Kidney tubule cell (primary cell): ENCODE measurements at regions not wholly inside any gene's neighbourhood (a gene's known extent, or its start where the extent isn't known, plus 50 kb on each side); places are given as distances from the start of the nearest gene placed in this dataset.
A peak's percentile ranks its signal among the peaks of the same experiment; 100 is the strongest.

Experiments
- DNase-seq: peaks from one replicate; pipeline ENCODE4 v3.0.0-alpha.2; 2018; ENCODE audit warnings: low spot score

DNA sequence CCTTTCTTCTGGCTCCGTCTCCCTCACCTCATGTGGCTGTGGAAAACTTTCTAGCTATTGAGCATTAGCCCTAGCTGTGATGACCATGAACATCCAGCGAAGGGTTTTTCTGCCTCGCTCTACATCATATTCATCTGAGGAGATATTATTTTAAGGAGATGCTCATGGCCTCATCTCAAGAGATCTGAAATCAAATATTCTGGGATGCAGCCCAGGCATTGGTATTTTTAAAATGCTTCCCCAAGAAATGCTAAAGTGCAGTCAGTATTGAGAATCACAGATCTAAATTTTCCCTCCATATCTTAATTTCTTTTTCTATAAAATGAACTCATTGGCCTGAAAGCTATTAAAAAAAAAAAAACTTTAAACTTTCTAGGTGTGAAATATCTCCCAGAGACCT is 238.2 kb upstream of the CELF2 start:
- no peak for DNase-seq

DNA sequence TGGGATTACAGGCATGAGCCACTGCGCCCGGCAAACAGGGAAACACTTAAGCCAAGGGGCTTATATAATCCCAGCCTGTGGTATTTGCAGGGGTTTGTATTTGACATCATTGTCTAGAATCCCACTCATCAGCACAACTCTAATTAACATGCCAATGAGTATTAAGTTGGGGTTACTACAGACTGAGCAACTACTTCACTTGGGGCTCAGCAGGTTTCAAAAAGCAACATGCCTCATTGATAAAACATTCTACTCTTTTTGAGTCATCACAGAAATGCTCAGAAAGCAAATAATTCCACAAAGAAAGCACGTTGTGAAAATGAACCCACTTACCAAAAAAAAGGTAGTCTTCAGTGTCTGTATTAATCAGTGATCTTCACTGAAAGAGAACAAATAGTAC is 236.9 kb upstream of the CELF2 start:
- peak; percentile 16 for DNase-seq

DNA sequence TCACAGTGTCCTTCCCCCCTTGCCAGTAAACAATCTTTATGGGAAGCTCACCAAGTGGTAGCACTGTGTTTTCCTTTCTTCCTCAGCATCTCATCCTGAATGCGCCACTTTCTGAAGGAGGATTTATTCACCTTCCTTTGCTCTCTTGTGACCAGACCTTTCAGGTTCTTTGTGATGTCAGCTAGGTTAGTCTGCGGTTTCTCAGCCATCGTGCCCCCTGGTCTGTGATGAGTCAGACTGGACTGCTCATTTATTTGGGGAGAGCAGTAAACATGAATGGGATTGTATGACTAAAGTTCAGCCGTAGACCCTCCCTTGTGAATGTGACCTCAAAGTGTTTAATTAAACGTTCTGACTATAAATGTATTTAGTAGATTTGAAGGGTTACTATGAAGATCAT is 235.1 kb upstream of the CELF2 start:
- DNase-seq: peak; percentile 60

DNA sequence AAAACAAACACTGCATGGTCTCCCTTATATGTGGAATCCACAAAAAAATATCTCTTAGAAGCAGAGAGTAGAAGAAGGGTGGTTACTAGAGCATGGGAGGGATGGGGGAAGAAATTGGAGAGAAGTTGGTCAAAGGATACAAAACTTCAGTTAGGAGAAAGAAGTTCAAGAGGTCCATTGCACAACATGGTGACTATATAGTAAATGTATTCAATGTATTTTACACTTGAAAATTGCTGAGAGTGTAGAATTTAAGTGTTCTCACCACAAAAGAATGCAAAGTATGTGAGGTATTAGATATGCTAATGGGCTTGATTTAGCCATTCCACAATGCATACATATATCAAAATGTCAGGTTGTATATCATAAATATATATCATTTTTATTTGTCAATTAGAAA is 232.0 kb upstream of the CELF2 start:
- peak; percentile 68 for DNase-seq

DNA sequence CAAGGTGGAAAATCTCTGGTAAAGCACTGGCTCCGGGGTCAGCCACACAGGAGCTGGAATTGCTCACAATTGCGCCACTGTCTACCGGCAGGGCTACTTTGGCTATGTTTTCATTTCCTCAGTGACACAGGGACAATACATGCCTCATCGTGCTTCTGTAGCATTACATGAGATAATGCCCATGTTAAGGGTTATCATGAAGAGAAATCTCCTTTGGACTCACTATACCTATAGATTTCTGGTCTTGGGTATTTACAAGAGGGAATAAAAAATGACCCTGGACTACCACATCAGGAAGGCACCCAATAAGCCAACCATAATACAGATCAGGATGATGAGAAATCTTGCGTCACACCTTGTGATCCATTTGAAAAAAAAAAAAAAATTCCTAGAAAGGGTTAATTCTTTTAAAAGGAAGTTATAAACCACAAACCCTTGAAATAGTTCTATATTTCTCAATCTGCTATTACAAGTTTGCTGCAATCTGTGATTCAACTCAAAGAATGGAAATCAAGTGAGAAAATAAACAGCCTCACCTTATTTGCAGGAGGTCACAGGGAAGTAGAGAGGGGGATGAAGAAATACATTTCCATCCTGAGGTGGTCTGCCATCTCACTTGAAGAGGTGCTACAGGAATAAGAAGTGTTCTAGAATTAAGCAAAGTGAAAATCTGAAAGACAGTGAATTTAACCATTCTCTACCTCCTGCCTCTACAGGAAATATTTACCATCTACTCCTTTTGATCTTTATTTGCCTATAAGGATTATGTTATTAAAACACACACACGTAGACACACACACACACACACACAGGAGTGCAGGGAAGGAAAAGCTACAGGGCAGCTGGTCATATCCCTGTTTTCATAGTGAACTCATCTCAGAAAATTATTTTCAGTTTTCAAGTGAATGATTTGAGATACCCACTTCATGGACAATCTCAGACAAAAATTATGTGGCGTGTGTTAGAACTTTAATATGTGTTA is 231.3 kb upstream of the CELF2 start:
- peak; percentile 43 for DNase-seq

DNA sequence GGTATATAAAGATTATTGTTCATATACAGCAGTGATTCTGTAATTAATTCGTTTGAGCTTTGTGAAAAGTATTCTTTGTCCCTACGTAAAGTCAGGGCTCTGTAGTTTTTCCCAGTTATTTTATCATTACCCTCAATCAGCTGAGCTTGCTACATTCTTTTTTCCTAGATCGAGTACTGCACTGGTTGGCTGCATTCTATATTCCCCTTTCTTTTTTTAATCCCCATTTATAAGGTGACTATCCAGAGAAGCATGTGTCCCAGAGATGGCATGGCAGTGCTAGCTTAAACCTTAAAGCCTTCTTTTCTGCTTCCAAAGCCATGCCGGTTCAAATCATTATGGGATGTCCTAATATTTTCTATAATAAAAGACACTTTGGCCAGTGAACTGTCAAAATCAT is 230.1 kb upstream of the CELF2 start:
- no peak for DNase-seq

DNA sequence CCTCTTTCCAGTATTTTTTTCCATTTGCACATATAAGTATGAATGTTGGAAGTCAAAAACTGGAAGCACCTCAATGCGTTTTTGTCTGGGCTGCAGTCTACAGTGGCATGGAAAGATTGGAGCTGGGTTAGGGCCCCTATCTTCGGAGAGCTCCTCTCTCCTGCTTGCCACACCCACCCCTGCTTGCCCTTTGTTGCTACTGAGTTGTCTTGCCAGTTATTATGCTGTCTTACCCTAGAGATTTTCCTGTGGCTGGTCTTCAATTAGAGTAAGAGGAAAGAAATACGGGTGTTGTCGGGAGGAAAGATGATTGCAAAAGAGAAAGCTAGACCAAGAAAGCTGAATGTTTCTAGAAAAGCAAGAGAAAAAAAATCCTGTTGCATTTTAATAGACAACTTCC is 228.9 kb upstream of the CELF2 start:
- no peak for DNase-seq

DNA sequence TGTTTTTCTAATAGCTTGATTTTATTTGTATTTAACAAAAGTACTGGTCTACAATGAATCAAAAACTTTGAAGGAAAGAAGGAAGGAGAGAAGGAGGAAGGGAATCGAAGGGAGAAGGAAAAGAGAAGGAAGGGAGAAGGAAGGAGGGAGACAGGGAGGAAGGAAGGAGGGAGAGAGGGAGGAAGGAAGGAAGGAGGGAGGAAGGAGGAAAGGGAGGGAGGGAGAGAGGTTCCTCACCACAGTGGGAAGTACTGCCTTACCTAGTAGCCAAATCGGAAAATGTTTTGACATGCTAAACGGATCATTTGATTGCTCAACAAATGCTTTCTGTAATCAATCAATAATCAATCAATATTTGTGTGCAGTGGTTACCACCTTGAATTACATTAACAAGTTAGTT is 225.8 kb upstream of the CELF2 start:
- DNase-seq: no peak

DNA sequence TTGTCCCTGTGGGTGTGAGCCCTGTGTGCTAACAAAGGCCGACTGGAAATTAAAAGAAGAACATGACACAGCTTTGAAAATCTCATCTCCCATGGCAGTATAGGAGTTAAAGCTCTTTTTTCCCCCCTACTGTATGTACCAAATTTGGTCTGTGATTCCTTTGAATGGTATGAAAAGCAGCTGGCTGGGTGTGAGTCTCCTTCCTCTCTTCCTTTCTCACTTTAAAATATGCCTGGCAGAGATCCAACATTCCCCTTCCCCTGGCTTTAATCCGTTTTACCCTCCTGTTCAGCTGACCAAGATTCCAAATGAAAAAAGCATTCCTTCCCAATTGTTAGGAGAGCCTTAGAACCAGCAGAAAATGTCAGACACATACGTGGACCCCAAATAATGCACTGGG is 225.0 kb upstream of the CELF2 start:
- DNase-seq: peak; percentile 92

DNA sequence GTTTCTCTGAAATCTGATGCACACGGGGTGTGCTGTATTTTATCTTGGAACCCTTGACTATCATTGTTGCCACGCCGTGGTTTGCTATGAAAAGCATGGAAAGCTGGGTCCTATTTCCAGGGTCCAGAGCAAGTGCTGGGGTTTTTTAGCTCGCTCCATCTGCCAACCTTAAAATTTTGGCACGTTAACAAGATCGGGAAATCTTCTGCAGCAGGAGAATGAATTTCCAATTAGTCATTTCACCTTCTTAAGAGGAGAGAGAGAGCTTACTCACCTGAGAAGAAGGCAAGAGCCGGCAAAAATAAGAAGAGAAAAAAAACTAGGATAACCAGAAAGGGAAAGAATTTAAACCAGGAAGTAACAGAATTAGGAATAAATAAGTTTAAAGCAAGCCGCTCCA is 223.6 kb upstream of the CELF2 start:
- DNase-seq: peak; percentile 89

DNA sequence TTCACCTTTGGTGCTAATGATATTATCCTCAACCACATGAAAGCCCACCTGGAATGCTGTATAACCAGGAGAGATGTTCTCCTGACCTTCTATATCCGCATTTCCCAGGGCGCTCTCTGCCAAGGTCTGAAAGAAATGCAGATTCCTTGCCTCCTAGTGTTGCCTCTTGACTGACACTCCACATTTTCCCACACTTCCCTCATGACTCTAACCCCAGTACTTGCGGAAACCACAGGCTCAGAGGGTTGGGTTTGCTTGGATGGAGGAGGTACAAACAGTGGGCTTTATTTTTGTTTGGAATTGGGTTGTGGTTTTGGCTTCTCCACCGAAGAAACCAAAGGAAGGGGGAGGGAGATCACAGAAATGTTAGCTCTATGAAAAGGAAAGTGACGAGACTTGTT is 222.9 kb upstream of the CELF2 start:
- peak; percentile 57 for DNase-seq

DNA sequence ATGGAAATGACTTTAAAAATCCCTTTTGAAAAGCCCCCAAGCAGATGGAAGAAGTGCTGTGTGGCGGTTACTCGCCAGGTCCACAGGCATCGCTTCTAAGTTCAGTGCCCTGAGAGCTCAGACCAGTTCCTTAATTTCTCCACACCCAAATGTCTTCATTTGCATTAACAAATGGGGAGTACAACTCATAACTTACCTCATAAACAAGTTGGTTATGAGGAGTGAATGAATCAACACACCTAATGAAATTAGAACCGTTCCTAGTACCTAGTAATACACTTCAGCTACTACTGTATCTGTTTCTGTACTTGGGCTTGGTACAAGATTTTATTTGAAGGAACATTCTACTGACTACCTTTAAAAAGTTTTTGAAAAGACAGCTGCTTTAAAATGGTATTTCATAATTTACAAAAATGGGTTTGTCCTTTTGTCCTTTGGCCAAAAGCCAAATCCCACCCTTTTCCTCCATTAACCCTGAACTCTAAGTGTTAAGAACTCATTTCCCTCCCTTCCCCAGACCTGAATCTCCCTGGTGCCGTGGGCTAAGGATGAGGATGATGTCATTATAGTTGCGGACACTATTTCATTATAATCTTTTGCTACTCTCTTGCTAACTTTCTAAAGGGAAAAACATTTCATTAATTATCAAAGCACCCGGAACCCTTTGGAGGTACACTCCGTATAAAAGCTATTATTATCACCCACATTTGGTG is 221.5 kb upstream of the CELF2 start:
- DNase-seq: no peak

DNA sequence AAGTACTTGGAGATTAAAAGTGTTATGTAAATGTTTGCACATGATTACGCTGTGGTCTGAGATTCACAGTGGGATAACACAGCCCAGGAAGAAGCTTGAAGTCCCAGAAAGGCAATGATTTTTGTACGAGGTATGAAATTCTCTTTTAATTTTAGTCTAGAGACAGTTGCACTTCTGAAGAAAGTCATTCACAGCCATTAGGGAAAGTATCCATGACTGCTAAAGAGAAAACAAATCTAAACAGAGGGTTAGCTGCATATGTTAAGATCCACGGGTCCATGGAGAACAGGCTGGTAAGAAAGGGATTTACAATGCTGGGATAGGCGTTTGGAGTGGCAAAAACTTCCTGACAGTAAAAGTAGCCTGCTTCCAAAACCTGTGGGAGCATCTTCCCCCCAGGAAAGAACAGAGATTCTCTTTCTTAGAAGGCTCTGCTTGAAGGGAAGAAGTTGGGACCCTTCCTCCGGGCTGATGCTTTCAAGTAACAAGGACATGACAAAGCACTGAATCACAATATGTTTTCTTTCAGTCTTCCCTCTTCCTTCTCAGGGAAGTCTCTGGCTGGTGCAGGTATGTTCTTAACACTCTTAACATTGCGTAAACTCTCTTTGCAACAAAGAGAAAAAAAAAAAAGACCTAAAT is 220.8 kb upstream of the CELF2 start:
- peak; percentile 64 for DNase-seq

DNA sequence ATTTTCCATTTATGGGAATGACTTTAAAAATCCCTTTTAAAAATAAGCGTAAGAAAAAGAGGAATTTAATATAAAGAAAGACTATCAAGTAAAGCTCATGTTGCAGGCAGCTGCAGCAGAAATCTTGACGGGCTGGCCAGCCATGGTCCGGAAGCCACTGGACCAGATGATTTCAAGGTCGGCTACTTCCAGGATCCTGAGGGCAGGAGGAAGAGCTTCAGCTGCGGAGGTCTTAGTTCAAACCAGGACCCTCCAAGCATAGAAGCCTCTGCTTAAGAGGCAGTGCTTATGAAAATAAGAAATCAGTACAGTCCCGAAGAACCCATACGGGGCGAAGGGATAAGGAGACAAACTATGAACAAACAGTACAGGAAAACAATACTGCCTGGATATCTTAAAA is 220.2 kb upstream of the CELF2 start:
- DNase-seq: no peak

DNA sequence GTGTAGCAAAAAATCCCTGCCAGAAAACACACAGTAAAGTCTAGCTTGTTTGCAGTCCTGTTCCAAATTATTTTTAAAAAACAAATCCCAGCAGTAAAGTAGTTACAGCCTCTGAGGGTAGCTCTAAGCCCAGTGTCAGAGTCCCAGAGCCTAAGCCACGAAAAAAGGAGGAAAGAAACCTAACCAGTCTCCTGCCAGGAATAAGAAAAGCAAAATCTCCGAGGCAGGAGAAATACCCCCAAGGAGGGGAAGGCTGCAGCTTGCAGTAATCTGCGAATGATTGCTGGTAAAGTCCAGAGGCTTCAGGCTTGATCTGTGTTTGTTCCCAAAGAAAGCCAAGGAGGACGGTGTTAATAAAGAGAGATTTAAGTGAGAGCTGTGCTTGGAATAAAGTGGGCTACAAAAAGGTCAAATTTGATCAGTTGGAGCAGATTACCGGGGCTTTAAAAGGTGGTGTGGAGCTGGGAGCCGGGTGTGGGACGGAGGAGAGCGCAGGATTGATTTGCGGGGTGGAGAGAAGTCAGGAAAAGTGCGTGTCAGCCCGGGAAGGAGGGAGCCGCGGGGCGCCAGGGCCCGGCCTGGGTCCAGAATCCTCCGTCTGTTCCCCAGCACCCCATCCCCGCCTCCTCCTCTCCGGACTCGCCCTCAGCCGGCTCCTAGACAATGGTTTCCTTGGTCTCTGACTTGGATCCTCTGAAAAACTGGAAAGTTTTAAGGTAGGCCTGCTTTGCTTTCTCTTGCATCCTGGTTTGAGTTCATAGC is 219.4 kb upstream of the CELF2 start:
- no peak for DNase-seq

DNA sequence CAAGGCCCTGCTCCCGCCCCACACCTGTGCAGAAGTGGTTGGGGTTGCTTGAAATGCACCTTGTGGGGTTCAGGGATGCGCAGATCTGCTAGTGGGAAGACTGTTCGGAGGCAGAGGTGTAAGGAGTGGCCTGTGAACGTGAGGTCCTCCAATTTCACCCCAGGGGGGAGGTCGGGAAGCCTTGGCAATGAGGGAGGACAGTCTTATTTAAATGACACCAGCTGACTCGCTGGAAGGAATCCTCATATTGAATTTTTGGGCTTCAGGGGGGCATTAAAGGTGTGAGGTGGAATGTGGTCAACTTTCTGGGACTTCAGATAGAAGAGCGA is 218.8 kb upstream of the CELF2 start:
- no peak for DNase-seq

DNA sequence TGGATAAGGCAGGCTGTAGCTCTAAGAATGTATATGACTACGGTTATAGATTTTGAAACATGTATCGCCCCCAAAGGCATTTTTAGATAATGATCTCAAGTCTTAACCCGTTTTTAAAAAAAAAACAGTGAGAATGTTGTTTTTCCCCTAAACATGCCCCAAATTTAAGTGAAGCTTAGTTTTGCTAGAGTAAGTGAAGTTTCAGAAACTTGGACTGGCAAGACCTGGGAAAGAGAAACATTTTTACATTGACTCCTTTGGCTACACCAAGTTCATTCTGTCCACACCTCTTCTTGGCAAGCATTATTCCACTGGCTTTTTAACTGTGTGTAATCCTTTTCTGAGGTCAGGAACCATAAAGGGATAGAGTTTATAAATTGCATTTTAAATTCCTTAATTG is 216.7 kb upstream of the CELF2 start:
- no peak for DNase-seq

DNA sequence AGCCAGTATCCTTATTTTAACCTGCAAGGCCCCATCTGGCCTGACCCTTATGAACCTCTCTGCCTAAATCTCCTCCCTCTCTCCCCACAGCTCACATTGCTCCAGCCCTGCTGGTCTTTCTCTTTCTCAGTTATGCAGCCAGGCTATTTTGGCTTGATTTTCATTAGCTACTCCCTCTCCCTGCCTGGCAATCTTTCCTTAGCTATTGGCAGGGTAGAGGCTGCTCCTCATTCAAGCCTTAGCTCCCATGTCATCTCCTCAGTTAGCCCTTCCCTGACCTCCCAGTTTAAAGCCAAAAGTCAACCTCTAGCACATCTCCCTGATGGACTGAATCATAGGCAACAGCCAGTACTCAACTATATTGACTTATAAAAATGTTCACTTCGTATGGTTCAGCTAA is 214.4 kb upstream of the CELF2 start:
- no peak for DNase-seq

DNA sequence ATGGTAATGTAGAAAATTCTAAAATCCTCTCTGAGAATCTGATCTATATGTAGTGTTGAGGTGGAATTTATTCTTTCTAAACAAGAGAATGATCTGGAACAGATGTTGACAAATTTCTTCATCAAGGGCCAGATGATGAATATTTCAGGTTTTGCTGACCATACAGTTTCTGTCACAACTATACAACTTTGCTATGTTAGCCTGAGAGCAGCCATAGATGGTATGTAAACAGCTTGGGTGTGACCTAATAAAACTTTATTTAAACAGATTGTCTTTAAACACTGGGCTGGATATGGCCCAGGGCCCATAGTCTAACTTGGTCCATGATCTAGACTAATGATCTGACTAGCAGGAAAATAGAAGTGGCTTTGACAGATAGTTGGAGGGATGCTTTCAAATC is 213.6 kb upstream of the CELF2 start:
- no peak for DNase-seq

DNA sequence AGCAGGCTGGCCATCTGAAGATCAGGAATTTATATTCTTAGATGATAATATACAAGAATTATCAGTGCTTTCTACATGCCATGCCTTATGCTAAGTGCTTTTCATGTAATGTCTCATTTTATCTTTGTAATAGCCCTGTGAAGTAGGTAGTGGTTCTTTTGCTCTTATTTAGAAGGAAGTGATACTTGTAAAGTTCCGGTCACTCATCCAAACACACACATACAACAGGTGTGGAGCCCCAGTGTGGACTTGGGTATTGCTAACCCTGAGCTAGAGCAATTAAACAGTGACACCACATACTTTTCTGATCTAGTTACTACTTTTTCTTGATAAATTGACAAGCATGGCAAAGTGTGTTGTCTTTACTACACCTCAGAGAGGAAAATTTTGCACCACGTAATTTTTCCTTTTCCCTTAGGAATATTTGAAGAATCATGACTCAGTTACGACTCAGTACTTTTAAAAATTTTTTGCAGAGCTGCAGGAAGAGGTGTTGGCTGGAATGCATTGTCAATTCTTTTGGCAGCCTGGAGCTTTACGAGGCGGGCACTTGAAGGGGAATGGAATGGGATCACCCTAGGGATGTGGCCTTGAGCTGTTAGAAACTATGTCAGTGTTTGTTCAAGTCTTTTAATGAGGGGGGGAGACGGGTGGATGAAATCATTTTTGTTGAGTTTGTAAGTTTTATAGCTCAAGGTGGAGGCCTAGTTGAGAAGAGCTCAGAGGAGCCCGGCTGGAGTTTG is 212.5 kb upstream of the CELF2 start:
- DNase-seq: peak; percentile 87

DNA sequence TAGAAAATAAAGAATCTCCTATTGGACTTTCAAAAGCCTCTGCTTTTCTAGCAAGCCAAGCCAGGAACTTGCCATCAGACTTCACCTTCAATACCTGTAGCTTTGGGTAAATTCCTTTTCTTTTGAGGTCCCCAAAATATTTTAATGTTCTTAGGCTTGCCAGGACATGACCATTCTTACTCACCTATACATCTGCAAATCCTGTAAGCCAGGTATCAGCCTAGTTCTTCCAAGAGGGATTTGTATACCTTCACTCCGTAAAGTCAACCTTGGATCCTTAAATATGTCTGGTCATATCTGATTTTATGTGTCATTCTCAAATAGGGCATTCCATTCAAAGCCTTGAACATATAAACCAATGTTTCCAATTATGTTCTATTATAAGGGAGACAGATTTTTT is 210.6 kb upstream of the CELF2 start:
- no peak for DNase-seq

DNA sequence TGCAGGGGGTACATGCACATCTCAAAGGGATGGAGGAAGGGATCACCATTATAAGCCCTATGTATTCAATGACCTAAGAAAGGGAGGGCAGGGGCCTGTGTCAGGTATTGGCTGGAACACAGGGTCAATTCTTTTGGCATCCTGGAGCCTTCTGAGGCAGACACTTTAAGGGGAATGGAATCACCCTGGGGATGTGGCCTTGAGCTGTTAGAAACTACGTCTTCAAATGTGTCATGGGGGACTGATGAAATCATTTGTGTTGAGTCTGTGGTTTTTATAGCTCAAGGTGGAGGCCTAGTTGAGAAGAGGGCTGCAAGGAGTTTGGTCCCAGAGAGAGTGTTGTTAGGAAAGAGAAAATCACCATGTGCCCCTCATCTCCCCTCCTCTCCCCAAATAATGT is 206.1 kb upstream of the CELF2 start:
- no peak for DNase-seq
